Stimulated activated CD4-positive, alpha-beta T cell treated with anti-CD3 and anti-CD28 coated beads, Interleukin-4, amount 100 ng/mL, for 1 hour (primary cell): ENCODE measurements at regions not wholly inside any gene's neighbourhood (a gene's known extent, or its start where the extent isn't known, plus 50 kb on each side); places are given as distances from the start of the nearest gene placed in this dataset.
"Not testable (repeated sequence)": the region's sequence is repeated elsewhere in the genome, so short reads cannot be mapped to it uniquely, and the experiment has no call there.

ENCODE experiments used
- DNase-seq: peaks from one replicate; pipeline ENCODE4 v3.0.0-alpha.2; 2020

GRCh38 chr20:22824077-22824476 is 211.0 kb upstream of the SSTR4 start:
- no peak for DNase-seq

GRCh38 chr20:22825076-22825475 is 210.0 kb upstream of the SSTR4 start:
- DNase-seq = no peak

DNA sequence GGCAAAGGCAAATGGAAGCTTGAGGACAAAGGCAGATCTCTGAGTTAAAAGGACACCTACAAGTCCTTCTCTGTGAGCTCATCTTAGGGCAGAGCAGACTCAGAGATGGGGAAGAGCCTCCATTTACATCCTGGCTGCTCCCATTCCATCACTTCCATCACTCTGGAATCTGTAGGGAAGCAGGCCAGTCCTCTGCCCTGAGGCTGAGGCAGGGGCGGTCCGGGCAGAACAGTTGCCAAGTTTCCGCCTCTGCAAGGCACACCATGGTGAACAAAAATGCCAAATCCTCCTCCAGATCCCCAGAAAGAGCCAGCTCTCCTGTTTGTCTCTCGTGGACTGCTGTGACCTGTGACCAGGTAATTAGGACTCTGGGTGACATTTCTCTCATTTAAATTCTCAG is 209.6 kb upstream of the SSTR4 start:
- DNase-seq = no peak

DNA sequence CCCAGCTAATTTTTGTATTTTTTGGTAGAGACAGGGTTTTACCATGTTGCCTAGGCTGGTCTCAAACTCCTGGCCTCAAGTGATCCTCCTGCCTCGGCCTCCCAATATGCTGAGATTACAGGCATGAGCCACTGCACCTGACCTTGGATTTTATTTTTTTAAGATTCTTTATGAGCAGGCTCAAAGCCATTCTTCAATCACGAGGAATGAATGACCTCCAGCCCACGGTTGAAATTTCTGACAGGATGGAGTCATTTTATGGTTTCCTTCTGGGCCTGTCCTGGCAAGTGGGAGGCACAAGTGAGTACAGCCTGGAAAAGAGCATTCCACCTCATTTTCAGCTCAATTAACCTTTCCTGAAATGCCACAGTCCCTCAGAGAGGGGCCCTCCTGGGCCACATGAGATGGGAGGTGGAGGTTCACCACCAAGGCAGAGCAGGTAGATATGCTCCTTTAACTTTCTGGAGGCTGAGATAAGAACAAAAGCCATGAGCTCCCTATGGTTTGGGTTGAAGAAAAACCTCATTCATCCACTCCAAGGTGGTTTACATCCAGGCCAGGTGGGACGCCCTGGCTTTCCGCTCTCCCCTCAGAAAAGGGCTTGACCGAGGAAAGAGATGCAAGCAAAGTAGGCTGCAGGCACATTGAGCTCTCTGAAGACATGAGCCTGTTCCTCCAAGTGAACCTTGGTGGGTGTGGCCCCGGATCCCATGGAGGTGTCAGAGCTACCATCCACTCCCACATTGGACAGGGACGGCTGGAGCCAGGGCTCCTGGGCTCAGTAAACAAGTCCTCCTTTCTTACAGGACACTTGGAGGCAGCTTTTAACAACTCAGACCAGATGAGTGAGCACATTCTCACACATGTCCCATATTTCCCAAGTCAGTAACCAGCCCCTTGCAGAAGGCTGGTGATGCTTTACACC is 208.5 kb upstream of the SSTR4 start:
- DNase-seq = no peak

- no peak for DNase-seq
Measured at GRCh38 chr20:22827916-22828315, 207.2 kb upstream of the SSTR4 start.

DNA sequence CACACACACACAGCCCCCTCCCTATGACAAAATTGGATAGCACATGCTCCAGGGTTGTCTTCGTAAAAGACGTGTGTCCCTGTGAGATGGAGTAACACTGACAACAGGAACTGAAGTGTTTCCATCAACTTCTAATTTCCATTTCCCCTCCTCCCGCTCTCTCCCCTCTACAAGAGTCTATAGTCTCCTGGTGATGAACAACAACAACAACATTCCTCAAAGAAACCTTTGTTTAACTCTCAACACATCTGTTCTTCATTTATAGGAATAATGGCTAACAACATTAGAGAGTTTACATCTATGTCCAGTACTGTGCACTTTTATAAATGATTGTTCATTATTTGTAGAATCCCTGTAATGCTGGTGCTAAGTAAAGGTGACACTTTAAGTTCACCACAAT is 205.8 kb upstream of the SSTR4 start:
- no peak for DNase-seq

- DNase-seq = no peak
Measured at GRCh38 chr20:22830138-22830537, 205.0 kb upstream of the SSTR4 start.

DNA sequence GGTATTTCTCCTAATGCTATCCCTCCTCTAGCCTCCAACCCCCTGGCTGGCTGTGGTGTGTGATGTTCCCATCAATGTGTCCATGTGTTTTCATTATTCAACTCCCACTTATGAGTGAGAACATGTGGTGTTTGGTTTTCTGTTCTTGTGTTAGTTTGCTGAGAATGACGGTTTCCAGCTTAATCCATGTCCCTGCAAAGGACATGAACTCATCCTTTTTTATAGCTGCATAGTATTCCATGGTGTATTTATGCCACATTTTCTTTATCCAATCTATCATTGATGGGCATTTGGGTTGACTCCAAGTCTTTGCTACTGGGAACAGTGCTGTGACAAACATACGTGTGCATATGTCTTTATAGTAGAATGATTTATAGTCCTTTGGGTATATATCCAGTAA is 204.4 kb upstream of the SSTR4 start:
- DNase-seq = not testable (repeated sequence)

DNA sequence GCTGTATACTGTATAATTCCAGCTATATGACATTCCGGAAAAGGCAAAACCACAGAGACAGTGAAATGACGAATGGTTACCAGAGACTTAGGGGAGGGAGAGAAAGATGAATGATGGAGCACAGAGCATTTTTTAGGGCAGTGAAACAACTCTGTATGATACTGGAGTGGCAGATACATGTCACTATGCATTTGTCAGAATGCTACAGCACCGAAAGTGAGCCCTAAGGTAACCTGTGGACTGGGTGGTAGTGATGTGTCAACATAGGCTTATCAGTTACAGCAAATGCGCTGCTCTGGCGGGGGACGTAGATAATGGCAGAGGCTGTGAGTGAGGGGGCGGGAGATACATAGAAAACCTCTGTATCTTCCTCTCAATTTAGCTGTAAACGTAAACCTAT is 201.3 kb upstream of the SSTR4 start:
- no peak for DNase-seq

DNA sequence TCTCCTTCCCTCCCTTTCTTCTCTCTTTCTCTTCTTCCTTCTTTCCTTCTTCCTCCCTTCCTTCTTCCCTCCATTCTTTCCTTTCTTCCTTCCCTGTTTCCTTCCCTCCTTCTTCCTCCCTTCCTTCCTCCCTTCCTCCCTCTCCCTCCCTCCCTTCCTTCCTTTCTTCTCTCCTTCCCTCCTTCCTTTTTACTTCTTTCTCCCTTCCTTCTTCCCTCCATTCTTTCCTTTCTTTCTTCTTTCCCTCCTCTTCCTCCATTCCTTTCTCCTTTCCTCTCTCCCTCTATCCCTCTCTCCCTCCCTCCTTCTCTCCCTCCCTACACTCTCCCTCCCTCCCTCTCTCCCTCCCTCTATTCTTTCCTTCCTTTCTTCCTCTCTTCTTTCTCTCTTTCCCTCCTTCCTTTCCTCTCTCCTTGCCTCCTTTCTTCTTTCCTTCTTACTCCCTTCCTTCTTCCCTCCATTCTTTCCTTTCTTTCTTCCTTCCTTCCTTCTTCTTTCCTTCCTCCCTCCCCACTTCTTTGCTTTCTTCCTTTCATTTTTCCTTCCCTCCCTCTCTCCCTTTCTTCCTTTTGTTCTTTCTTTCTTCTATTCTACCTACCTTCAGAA is 200.4 kb upstream of the SSTR4 start:
- DNase-seq = no peak

DNA sequence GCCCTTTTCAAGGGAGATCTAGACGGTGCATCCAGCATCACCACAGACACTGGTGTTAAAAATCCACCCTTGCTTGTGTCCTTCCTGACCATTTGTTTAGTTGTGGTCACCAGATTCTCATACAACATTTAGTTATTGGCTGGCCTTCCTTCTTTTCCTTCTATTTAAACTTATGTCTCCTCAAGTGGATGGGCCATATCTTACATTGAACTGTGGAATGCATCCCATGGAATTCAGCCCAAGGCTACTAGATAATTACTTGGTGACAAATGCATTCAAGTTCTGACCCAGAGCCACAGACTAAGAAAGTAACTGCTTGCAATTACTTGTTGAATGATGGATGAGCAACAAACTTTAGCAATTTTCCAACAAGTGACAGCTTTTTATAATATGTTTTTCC is 198.9 kb upstream of the SSTR4 start:
- DNase-seq = no peak

DNA sequence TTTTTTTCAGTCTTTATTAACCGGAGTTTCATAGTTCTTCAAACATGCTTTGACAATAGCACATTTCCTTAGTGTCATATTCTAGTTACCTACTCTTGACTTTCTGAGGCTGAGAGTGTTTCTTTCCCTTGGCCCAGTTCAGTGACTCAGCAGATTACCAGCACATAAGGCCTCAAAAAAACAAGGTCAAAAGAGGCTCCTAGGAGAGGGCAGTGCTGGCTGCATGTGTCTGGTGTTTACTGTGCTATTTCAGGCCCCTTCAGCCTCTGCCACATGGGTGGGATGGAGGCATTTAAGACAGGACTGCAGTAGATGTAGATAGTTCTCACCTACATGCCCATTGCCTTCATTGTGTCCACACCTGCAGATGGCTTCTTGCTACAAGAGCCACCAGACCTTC is 198.2 kb upstream of the SSTR4 start:
- no peak for DNase-seq

GRCh38 chr20:22838001-22838400 is 197.1 kb upstream of the SSTR4 start:
- no peak for DNase-seq

DNA sequence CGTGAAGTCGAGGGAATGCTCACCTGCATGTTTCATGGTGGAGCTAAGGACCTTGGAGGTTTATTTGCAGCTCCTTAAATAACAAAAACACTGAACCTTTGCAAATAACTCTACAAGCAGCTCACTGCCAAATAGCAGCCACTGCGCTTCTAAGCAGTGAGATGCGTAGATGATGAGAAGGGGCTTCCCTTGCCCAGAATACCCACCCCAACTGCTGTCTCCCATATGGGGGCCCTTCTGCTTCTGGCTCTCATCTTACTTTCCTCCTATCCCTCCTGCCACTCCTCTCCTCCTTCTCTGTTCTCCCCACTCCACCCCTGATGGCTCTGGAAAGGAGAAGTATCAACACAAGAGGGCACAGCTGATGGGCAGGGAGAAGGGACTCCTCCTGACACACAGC is 193.3 kb upstream of the SSTR4 start:
- DNase-seq = no peak

- DNase-seq = no peak
Measured at GRCh38 chr20:22842793-22843192, 192.3 kb upstream of the SSTR4 start.

DNA sequence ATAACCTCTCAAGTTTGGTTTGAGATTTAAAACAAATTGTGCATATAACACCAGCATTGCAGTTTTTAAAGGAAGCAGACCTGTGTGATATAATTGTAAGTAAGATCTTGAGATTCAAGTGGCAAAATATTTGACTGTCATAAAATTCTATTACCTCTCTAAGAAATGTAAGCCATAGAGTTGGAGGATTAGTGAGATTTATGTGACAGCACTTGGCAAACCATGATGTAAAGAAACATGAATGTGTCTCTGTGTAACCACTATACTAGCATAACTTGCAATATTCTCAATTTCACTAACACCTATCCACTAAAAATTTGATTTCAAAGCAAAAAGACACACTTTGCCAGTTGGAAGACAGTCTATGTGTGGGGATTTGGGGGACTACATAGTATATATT is 190.2 kb upstream of the SSTR4 start:
- DNase-seq = no peak

- DNase-seq = no peak
Measured at GRCh38 chr20:22846863-22847262, 188.2 kb upstream of the SSTR4 start.

- DNase-seq = no peak
Measured at GRCh38 chr20:22848364-22848763, 186.7 kb upstream of the SSTR4 start.

DNA sequence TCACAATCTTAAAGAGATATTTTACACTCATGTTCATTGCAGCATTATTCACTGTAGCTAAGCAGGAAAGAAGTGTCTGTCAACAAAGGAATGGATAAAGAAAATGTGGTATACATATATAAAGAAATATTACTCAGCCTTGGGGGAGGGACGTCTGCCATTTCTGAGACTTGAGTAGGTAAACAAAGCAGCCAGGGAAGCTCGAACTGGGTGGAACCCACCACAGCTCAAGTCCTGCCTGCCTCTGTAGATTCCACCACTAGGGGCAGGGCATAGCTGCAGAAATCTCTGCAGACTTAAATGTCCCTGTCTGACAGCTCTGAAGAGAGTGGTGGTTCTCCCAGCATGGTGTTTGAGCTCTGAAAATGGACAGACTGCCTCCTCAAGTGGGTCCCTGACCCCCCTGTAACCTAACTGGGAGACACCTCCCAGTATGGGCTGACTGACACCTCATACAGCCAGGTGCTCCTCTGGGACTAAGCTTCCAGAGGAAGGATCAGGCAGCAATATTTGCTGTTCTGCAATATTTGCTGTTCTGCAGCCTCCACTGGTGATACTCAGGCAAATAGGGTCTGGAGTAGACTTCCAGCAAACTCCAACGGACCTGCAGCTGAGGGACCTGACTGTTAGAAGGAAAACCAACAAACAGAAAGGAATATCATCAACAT is 183.3 kb upstream of the SSTR4 start:
- not testable (repeated sequence) for DNase-seq

- no peak for DNase-seq
Measured at GRCh38 chr20:22861231-22861980, 173.7 kb upstream of the SSTR4 start.

- no peak for DNase-seq
Measured at GRCh38 chr20:22861990-22862389, 173.1 kb upstream of the SSTR4 start.

DNA sequence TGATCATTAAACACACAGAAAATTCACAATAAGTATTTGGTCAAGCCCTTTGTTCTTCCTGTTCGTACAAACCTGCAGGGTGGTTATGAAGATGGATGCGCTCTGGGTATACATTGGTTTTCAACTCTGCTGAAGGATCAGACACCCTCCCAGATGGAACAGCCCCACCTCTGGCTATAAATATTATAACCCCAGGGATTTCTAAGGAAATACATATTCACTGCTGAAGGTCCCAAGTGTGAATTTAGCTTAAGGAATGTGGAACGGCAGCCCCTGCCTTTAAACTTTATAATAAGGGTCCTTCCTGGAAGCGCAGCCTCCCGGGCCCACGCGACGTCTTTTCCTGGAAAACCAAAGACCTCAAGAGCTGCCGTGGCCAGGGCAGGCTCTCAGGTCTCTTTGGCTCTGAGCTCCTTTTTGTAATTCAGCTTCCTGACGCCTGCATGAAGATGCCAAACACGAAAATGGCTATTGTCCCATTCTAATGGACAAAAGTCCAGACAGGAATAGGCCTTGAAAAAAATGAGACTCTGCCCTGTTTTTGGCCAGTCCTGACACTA is 172.4 kb upstream of the SSTR4 start:
- DNase-seq = no peak

DNA sequence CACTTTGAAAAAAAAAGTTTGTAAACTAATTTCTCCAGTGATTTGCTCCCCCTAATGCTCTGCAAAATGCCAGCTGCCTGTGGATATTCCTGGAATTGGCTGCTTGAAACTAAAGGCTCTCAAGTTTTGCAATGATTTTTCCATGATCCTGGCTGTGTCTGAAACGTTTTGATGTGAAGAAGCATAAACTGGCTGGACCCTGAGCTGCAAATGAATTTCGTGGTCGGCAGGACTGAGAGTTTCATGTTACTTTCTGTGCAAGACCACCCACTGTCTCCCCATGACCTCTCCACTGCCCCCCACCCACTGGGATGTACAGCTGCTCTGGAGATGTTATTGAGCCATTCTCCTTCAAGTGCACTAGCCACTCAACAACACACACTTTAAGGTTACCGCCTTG is 171.3 kb upstream of the SSTR4 start:
- DNase-seq = no peak
